ENCODE measurements at regions not wholly inside any gene's neighbourhood (a gene's known extent, or its start where the extent isn't known, plus 50 kb on each side); places are given as distances from the start of the nearest gene placed in this dataset.

DNA sequence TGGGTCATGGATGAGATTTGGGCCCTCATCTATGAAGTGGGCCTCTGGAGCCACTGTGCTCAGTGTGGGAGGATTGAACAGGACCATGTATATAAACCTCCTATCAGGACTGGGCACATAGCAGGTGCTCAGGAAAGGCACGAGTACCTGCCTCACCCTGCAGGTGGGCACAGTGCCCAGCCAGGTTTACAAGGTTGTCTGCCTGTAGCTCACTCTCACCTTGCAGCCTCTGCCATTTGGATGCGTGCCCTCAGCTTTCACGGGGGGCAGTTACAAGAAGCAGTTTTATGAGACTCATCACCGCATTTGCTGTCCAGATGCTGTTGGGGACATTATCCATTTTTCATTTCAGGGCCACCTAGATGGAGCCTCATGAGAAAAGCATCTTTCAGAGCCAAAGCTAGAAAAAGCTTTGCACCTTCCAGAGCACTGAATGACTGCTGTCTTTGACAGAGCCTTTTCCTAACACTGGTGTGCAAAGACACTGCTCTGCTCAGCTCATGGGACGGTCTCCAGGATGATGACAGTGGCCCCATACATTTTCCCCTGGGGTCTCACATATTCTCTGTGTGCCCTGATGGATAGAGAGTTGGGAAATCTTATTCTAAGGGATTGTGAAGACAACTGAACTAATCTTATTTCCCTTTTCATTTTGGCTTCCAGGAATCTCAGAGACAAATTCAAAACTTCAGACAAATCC, 327.5 kb upstream of the RTL1 start:
- TF ChIP-seq POLR2AphosphoS5 (IDR thresholded peaks at IDR 0.05; ENCODE audit: low read depth) (no peak), EZH2phosphoT487 (IDR thresholded peaks at IDR 0.05; ENCODE audit: unreplicated experiment) (no peak), NANOG (IDR thresholded peaks at IDR 0.05; ENCODE audit: borderline replicate concordance) (no peak), EZH2 (IDR thresholded peaks at IDR 0.05; ENCODE audit: low read depth, unreplicated experiment) (no peak), CREB1 (CRISPR knock-in tag; IDR thresholded peaks at IDR 0.05; ENCODE audit: low read depth) (no peak), JUNB (IDR thresholded peaks at IDR 0.05; ENCODE audit: unreplicated experiment) (no peak), ZNF331 (CRISPR knock-in tag; IDR thresholded peaks at IDR 0.05; ENCODE audit: low read depth) (no peak)
- TF ChIP-seq, protein P1, sequence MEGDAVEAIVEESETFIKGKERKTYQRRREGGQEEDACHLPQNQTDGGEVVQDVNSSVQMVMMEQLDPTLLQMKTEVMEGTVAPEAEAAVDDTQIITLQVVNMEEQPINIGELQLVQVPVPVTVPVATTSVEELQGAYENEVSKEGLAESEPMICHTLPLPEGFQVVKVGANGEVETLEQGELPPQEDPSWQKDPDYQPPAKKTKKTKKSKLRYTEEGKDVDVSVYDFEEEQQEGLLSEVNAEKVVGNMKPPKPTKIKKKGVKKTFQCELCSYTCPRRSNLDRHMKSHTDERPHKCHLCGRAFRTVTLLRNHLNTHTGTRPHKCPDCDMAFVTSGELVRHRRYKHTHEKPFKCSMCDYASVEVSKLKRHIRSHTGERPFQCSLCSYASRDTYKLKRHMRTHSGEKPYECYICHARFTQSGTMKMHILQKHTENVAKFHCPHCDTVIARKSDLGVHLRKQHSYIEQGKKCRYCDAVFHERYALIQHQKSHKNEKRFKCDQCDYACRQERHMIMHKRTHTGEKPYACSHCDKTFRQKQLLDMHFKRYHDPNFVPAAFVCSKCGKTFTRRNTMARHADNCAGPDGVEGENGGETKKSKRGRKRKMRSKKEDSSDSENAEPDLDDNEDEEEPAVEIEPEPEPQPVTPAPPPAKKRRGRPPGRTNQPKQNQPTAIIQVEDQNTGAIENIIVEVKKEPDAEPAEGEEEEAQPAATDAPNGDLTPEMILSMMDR (conservative IDR thresholded peaks at IDR 0.05; ENCODE audit: low read depth in 2 of 2): no peak
- TF ChIP-seq, protein P2, sequence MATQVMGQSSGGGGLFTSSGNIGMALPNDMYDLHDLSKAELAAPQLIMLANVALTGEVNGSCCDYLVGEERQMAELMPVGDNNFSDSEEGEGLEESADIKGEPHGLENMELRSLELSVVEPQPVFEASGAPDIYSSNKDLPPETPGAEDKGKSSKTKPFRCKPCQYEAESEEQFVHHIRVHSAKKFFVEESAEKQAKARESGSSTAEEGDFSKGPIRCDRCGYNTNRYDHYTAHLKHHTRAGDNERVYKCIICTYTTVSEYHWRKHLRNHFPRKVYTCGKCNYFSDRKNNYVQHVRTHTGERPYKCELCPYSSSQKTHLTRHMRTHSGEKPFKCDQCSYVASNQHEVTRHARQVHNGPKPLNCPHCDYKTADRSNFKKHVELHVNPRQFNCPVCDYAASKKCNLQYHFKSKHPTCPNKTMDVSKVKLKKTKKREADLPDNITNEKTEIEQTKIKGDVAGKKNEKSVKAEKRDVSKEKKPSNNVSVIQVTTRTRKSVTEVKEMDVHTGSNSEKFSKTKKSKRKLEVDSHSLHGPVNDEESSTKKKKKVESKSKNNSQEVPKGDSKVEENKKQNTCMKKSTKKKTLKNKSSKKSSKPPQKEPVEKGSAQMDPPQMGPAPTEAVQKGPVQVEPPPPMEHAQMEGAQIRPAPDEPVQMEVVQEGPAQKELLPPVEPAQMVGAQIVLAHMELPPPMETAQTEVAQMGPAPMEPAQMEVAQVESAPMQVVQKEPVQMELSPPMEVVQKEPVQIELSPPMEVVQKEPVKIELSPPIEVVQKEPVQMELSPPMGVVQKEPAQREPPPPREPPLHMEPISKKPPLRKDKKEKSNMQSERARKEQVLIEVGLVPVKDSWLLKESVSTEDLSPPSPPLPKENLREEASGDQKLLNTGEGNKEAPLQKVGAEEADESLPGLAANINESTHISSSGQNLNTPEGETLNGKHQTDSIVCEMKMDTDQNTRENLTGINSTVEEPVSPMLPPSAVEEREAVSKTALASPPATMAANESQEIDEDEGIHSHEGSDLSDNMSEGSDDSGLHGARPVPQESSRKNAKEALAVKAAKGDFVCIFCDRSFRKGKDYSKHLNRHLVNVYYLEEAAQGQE (IDR thresholded peaks at IDR 0.05; ENCODE audit: unreplicated experiment): no peak
- TF ChIP-seq, protein P3, sequence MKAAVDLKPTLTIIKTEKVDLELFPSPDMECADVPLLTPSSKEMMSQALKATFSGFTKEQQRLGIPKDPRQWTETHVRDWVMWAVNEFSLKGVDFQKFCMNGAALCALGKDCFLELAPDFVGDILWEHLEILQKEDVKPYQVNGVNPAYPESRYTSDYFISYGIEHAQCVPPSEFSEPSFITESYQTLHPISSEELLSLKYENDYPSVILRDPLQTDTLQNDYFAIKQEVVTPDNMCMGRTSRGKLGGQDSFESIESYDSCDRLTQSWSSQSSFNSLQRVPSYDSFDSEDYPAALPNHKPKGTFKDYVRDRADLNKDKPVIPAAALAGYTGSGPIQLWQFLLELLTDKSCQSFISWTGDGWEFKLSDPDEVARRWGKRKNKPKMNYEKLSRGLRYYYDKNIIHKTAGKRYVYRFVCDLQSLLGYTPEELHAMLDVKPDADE (IDR thresholded peaks at IDR 0.05): no peak
